ENCODE measurements at regions not wholly inside any gene's neighbourhood (a gene's known extent, or its start where the extent isn't known, plus 50 kb on each side); places are given as distances from the start of the nearest gene placed in this dataset.
A peak's percentile ranks its signal among the peaks of the same experiment; 100 is the strongest.

- no peaks in the 10 kb centered on the region for H3K4me1 ChIP-seq
- no peak overlapping the region for H3K27ac ChIP-seq
- 90 to 91% methylated on average over 6 of the region's 6 CpGs for WGBS, 2 donors
- no peaks in the 10 kb centered on the region for H3K9me3 ChIP-seq
- no peak overlapping the region for H3K4me3 ChIP-seq
- no peak for DNase-seq
- TF ChIP-seq EP300 (IDR thresholded peaks at IDR 0.05) (no peak), POLR2AphosphoS5 (IDR thresholded peaks at IDR 0.05) (no peak), POLR2A (IDR thresholded peaks at IDR 0.05) (no peak), CTCF (IDR thresholded peaks at IDR 0.05) (no peak)
- no peaks in the 10 kb centered on the region for H3K36me3 ChIP-seq
- intact Hi-C loops (cut with DNase I), result no loop called here
- H3K27me3 ChIP-seq, result no peaks in the 10 kb centered on the region
These were observed 257.0 kb upstream of the ADGRL2 start for GRCh38 chr1:81543764-81544163.

DNA sequence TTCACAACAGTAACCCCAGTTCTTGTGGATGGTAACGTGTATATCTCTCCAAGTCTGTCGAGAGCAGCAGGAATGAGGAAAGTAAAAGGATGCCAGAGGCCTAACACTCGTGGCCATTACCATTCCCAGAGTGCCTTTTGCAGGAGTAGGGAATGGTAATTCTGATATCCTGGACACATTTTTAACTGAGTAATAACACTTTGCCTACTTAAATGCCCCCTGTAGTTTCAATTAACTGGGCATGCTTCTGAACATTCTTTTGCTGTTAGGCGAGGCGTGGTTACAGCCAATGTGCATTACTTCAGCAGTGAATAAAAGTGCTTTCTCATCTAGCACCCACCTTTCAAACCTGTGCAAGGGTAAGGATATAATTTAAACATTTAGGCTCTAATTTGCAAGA is 258.5 kb upstream of the ADGRL2 start:
- Histone ChIP-seq H3K9me3 (no peaks in the 10 kb centered on the region), H3K4me1 (no peaks in the 10 kb centered on the region), H3K36me3 (no peaks in the 10 kb centered on the region), H3K27me3 (no peaks in the 10 kb centered on the region), H3K4me3 (no peak overlapping the region), H3K27ac (no peak overlapping the region)
- intact Hi-C loops (cut with DNase I), result no loop called here
- TF ChIP-seq POLR2A (IDR thresholded peaks at IDR 0.05) (no peak), POLR2AphosphoS5 (IDR thresholded peaks at IDR 0.05) (no peak), EP300 (IDR thresholded peaks at IDR 0.05) (no peak), CTCF (IDR thresholded peaks at IDR 0.05) (no peak)
- DNase-seq, result no peak
- WGBS, 2 donors, result 88 to 92% methylated on average over 5 of the region's 5 CpGs

DNA sequence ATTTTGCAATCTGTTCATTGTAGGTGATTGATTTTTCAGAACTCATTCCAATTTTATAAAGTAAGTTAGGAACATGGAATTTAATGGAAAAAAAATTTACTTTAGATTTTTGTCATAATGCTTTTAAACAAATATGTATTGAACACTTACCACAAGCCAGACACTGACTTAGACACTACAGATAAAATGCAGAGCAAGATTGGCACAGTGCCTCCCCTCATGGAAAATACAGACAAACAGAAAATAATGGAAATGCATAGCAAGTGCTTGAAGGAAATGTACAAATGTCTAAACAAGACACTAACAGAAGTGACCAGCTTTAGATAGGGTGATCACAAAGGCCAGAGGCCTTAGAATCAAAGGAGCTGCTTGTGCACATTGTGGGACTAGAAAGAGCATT is 260.5 kb upstream of the ADGRL2 start:
- no peak for DNase-seq
- Histone ChIP-seq H3K27ac (no peak overlapping the region), H3K36me3 (no peaks in the 10 kb centered on the region), H3K4me3 (no peak overlapping the region), H3K27me3 (no peaks in the 10 kb centered on the region), H3K9me3 (no peaks in the 10 kb centered on the region), H3K4me1 (no peaks in the 10 kb centered on the region)
- intact Hi-C loops (cut with DNase I), result no loop called here
- TF ChIP-seq POLR2AphosphoS5 (IDR thresholded peaks at IDR 0.05), result no peak
- TF ChIP-seq EP300 (IDR thresholded peaks at IDR 0.05), result no peak
- no peak for TF ChIP-seq POLR2A (IDR thresholded peaks at IDR 0.05)
- TF ChIP-seq CTCF (IDR thresholded peaks at IDR 0.05), result no peak

GRCh38 chr1:81529014-81529413 is 271.7 kb upstream of the ADGRL2 start:
- no peak for TF ChIP-seq POLR2A (IDR thresholded peaks at IDR 0.05)
- TF ChIP-seq CTCF (IDR thresholded peaks at IDR 0.05), result no peak
- TF ChIP-seq EP300 (IDR thresholded peaks at IDR 0.05), result no peak
- no peak for TF ChIP-seq POLR2AphosphoS5 (IDR thresholded peaks at IDR 0.05)
- H3K36me3 ChIP-seq, result no peaks in the 10 kb centered on the region
- H3K27ac ChIP-seq, result no peak overlapping the region
- H3K4me3 ChIP-seq, result no peak overlapping the region
- no peaks in the 10 kb centered on the region for H3K9me3 ChIP-seq
- no peaks in the 10 kb centered on the region for H3K4me1 ChIP-seq
- WGBS, 2 donors, result 57 to 80% methylated on average over 3 of the region's 3 CpGs
- no peaks in the 10 kb centered on the region for H3K27me3 ChIP-seq
- intact Hi-C loops (cut with DNase I), result no loop called here
- no peak for DNase-seq

DNA sequence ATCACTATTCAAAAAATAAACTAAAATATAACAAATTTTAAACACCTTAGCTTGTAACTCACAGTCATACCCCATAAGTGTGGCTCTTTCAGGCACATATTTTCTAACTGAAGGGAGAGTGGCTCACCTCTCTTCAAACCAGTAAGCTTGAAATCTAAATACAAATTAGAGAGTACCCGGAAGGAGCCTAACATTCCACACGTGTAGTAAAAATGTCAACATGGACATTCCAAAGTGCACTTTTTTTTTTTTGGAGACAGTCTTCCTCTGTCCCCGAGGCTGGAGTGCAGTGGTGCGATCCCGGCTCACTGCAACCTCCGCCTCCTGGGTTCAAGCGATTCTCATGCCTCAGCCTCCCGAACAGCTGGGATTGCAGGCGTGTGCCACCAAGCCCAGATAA is 275.6 kb upstream of the ADGRL2 start:
- Histone ChIP-seq H3K4me1 (no peaks in the 10 kb centered on the region), H3K36me3 (no peaks in the 10 kb centered on the region), H3K27ac (peak overlapping the region in 1 of 4 donors; percentile 17), H3K9me3 (no peaks in the 10 kb centered on the region), H3K27me3 (no peaks in the 10 kb centered on the region), H3K4me3 (no peak overlapping the region)
- intact Hi-C loops (cut with DNase I), result no loop called here
- DNase-seq, result no peak
- TF ChIP-seq CTCF (IDR thresholded peaks at IDR 0.05) (no peak), EP300 (IDR thresholded peaks at IDR 0.05) (no peak), POLR2A (IDR thresholded peaks at IDR 0.05) (no peak), POLR2AphosphoS5 (IDR thresholded peaks at IDR 0.05) (no peak)
- WGBS, 2 donors, result 47 to 80% methylated on average over 9 of the region's 9 CpGs

Measured in sigmoid colon (tissue), 6 donors.